Prostate gland (tissue), 2 donors: ENCODE measurements at regions not wholly inside any gene's neighbourhood (a gene's known extent, or its start where the extent isn't known, plus 50 kb on each side); places are given as distances from the start of the nearest gene placed in this dataset.

Experiments
- DNase-seq: peaks from one replicate; pipeline ENCODE4 v3.0.0-alpha.2; 2019; ENCODE audit warnings: low spot score
- H3K27ac ChIP-seq, 2 donors: fragments of 200-600 bp; sonication (generic); 2 replicates each; pipeline ENCODE4 v1.5.1; 2017 to 2019
- H3K27me3 ChIP-seq: fragments of 200-600 bp; sonication (generic); replicated peaks from 2 replicates; pipeline ENCODE4 v1.5.1; 2019; ENCODE audit not compliant: insufficient read depth
- H3K36me3 ChIP-seq, 2 donors: fragments of 200-600 bp; sonication (generic); 1 replicate in 1 of 2; 2 replicates in 1 of 2; pipeline versions ENCODE4 v1.5.1 to v1.8.1; 2017 to 2019
- H3K4me1 ChIP-seq: fragments of 200-600 bp; sonication (generic); replicated peaks from 2 replicates; pipeline ENCODE4 v1.5.1; 2019
- H3K4me3 ChIP-seq, 2 donors: fragments of 200-600 bp; sonication (generic); 2 replicates each; pipeline ENCODE4 v1.5.1; 2017 to 2019
- H3K9me3 ChIP-seq: fragments of 200-600 bp; sonication (generic); 2 replicates; pipeline ENCODE4 v1.5.1; 2017
- CTCF ChIP-seq, 4 experiments: fragments of 200-600 bp in 2 of 4; fragments of 450-650 bp in 2 of 4; sonication (generic) in 2 of 4; IDR thresholded peaks; 1 replicate in 3 of 4; 2 replicates in 1 of 4; pipeline ENCODE4 v1.5.1; 2016 to 2019; ENCODE audit warnings: antibody characterized with exemption in 4 of 4, mild to moderate bottlenecking in 2 of 4, moderate library complexity in 2 of 4
- POLR2A ChIP-seq: fragments of 450-650 bp; IDR thresholded peaks from one replicate; pipeline ENCODE4 v1.6.1; 2016; ENCODE audit warnings: antibody characterized with exemption, mild to moderate bottlenecking
- POLR2AphosphoS5 ChIP-seq: sonication (generic); formaldehyde crosslinking; IDR thresholded peaks from one replicate; pipeline ENCODE4 v1.6.1; 2017; ENCODE audit warnings: antibody characterized with exemption
- WGBS: methylation state at CpG from one replicate; pipeline ENCODE4 v1.1.5; 2018; 5-methylcytosine and 5-hydroxymethylcytosine counted together
- intact Hi-C: fragments of 100-400 bp; cut with DNase I; formaldehyde crosslinking; loops from one replicate; pipeline ENCODE4 v1.14.2; 2022

DNA sequence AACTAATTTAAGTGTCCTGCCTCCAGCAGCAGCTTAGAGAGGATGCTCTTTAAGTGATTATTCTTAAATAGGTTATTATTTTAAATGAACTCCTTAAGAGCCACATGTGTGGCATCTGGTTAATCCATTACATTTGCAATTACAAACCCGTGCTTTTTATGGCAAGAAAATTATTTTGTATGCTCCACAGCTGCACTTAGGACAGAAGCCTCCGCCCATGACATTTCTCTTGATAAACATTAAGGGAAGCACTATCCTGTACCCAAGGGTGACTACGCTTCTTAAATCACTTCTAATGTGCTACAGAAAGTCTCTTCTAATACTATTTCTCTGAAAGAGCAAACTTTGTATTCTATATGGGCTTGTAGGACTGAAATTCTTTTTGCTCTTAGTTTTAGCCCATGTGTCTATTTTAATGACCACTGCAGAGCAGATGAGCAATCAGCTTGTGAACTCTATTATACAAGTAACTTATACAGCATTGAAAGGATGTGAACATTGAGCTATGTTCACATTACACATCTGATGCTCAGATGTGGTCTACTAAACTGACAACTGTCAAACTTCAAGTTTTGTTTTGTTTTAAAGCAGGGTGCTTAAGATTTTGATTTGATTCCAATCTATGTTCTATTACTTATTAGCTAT, 223.4 kb downstream of the COX7C start:
- Histone ChIP-seq H3K4me3 (no peak overlapping the region), H3K4me1 (no peaks in the 10 kb centered on the region), H3K27ac (no peak overlapping the region), H3K27me3 (no peaks in the 10 kb centered on the region), H3K36me3 (no peaks in the 10 kb centered on the region), H3K9me3 (no peaks in the 10 kb centered on the region)
- 71% methylated on average over 3 of the region's 3 CpGs for WGBS
- no peak for DNase-seq
- TF ChIP-seq POLR2A (no peak), CTCF (IDR thresholded peaks at IDR 0.05) (no peak), POLR2AphosphoS5 (no peak)
- intact Hi-C loops, result no loop called here

DNA sequence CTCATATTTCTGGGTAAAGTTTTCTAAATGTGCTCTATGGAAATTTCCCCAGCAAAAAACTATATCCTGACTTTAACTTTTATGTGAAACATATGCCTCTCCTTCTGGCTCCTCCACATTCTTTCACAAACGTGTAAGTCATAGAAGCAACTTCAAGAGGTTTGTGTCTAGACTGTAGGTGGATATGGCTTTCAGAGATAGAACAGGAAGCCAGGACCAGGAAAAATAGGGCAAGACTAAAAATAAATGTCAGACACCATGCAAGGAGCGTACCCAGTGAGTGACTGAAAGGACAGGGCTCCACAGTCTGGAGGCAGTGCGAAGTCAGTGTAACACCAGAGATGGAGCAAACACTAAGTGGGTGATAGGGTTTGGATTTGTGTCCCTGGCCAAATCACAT, 240.7 kb downstream of the COX7C start:
- Histone ChIP-seq H3K27me3 (no peaks in the 10 kb centered on the region), H3K4me1 (no peaks in the 10 kb centered on the region), H3K27ac (no peak overlapping the region), H3K4me3 (no peak overlapping the region), H3K36me3 (no peaks in the 10 kb centered on the region), H3K9me3 (no peaks in the 10 kb centered on the region)
- WGBS, result 72% methylated on average over 3 of the region's 3 CpGs
- TF ChIP-seq CTCF (IDR thresholded peaks at IDR 0.05), result no peak
- no peak for TF ChIP-seq POLR2AphosphoS5
- TF ChIP-seq POLR2A, result no peak
- DNase-seq, result no peak
- intact Hi-C loops, result no loop called here

DNA sequence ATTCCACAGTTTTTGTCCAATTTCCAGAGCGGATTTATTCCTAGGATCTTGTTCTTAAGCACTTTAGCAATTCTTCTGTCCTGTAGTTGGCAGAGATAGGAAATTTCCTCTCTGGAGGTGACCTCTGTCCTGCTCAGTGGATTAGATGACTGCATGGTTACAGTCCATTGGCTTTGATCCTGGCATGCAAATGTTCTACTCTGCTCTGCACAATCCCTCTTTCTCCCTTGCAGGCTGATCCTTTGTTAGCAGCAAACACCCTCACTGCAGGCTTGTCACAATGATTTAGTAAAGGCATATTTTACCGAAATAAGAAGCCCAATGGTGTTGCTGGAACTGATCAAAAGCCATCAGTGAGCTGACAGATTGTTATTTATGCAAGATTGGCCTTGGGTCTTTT, 243.8 kb downstream of the COX7C start:
- no peak for TF ChIP-seq POLR2AphosphoS5
- no peak overlapping the region for H3K27ac ChIP-seq
- no peaks in the 10 kb centered on the region for H3K9me3 ChIP-seq
- H3K36me3 ChIP-seq, result no peaks in the 10 kb centered on the region
- 65% methylated on average over 2 of the region's 2 CpGs for WGBS
- H3K4me3 ChIP-seq, result no peak overlapping the region
- H3K27me3 ChIP-seq, result no peaks in the 10 kb centered on the region
- DNase-seq, result no peak
- intact Hi-C loops, result no loop called here
- H3K4me1 ChIP-seq, result no peaks in the 10 kb centered on the region

DNA sequence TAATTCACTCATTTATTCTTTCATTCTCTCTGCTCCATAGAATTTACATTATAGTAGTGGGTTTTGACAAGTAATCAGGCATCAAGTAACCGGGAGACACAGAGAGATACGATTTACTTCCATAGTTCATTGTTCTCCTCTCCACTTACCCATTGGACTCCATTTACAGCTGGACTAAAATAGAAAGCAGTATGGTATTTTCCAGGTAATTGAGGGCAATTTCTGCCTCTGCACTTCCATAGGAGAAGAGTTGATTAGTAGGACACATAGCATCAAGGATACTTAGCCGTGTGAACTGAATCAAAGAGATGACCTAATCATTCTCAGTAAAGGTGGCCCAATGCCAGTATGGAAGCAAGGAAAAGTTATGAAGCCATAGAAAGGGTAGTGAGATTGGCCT, 244.4 kb downstream of the COX7C start:
- no peaks in the 10 kb centered on the region for H3K27me3 ChIP-seq
- no peak for TF ChIP-seq POLR2A
- H3K4me1 ChIP-seq, result no peaks in the 10 kb centered on the region
- H3K9me3 ChIP-seq, result no peaks in the 10 kb centered on the region
- no peak overlapping the region for H3K4me3 ChIP-seq
- no peaks in the 10 kb centered on the region for H3K36me3 ChIP-seq
- WGBS, result 84% methylated on average over 3 of the region's 3 CpGs
- DNase-seq, result no peak
- no peak overlapping the region for H3K27ac ChIP-seq
- intact Hi-C loops, result no loop called here

DNA sequence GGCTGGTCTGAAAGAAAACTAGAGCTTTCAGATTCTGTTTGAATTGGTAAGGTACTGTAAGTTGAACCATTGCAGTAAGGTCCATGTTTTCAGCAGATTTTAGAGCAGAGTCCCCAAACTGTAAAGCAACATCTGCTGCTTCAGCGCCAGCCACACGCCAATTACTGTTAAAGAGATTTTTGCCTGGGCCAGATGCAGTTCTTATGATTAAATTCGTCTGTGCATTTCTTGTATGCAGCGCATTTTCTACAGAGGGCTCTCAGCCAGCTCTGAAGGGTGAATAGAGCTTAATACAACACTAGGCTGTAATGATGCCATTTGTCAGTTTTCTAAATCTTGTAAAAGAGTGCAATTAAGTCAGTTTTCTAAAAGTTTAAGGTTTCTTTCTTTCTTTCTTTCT, 246.3 kb downstream of the COX7C start:
- DNase-seq, result no peak
- Histone ChIP-seq H3K9me3 (no peaks in the 10 kb centered on the region), H3K27me3 (no peaks in the 10 kb centered on the region), H3K27ac (no peak overlapping the region), H3K36me3 (no peaks in the 10 kb centered on the region), H3K4me1 (no peaks in the 10 kb centered on the region), H3K4me3 (no peak overlapping the region)
- intact Hi-C loops, result no loop called here
- no peak for TF ChIP-seq CTCF (IDR thresholded peaks at IDR 0.05)
- TF ChIP-seq POLR2A, result no peak
- TF ChIP-seq POLR2AphosphoS5, result no peak
- 60% methylated on average over 4 of the region's 4 CpGs for WGBS

DNA sequence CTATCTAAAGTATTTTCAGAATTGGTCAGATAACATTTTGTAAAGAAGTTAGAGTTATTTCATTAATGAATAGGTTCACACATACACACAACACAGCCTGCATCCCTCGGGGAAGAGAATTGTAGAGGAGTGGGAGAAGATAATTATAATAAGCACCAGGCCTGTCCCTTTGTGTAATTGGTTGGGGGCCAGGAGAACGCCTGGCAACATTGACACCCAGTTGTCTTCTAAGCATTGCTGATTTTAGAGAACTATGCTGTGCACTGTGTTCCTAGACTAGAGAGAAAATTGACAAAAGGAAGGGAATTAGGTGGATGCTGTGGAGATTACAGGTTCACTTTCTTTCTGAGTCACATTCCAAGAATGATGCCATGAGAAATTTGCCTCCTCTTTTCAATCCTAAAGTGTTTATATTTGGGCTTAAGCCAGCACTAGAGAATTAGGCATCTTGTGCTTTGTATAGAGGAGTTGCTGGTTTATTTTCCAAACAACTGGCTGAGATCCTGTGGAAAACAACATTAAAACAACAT, 247.6 kb downstream of the COX7C start:
- no peaks in the 10 kb centered on the region for H3K36me3 ChIP-seq

More for the DNA sequence above, 247.6 kb downstream of the COX7C start:
- Histone ChIP-seq H3K4me3 (no peak overlapping the region), H3K27ac (no peak overlapping the region), H3K27me3 (no peaks in the 10 kb centered on the region), H3K9me3 (no peaks in the 10 kb centered on the region), H3K4me1 (no peaks in the 10 kb centered on the region)
- DNase-seq, result no peak
- intact Hi-C loops, result no loop called here
- TF ChIP-seq POLR2AphosphoS5 (no peak), POLR2A (no peak), CTCF (IDR thresholded peaks at IDR 0.05) (no peak)
- 45% methylated on average over 2 of the region's 2 CpGs for WGBS
